SK-N-SH (cell line): ENCODE measurements at regions not wholly inside any gene's neighbourhood (a gene's known extent, or its start where the extent isn't known, plus 50 kb on each side); places are given as distances from the start of the nearest gene placed in this dataset.
A peak's percentile ranks its signal among the peaks of the same experiment; 100 is the strongest.

ENCODE experiments used
- CTCF ChIP-seq: fragments of 200-600 bp; sonication (generic); IDR thresholded peaks from 2 replicates; pipeline ENCODE4 v1.6.1; 2017; ENCODE audit warnings: antibody characterized with exemption, mild to moderate bottlenecking, moderate library complexity
- POLR2AphosphoS5 ChIP-seq: IDR thresholded peaks from 2 replicates; pipeline ENCODE4 v1.6.1; 2012; ENCODE audit warnings: low read depth, low read length

GRCh38 chr1:90434460-90434859 is 282.6 kb downstream of the BARHL2 start:
- TF ChIP-seq POLR2AphosphoS5 = no peak
- peak; percentile 42 for TF ChIP-seq CTCF
